COLO668 (cell line): ENCODE measurements at regions not wholly inside any gene's neighbourhood (a gene's known extent, or its start where the extent isn't known, plus 50 kb on each side); places are given as distances from the start of the nearest gene placed in this dataset.
"Not testable (repeated sequence)": the region's sequence is repeated elsewhere in the genome, so short reads cannot be mapped to it uniquely, and the experiment has no call there.

Experiments used
- DNase-seq: peaks from one replicate; lab custom pipeline; 2025; ENCODE audit not compliant: unreplicated experiment; lab: John Stamatoyannopoulos, UW

- no peak for DNase-seq
Measured at GRCh38 chr6:10343320-10343719, 71.6 kb downstream of the TFAP2A start.

GRCh38 chr6:10341605-10342004 is 73.3 kb downstream of the TFAP2A start:
- no peak for DNase-seq

DNA sequence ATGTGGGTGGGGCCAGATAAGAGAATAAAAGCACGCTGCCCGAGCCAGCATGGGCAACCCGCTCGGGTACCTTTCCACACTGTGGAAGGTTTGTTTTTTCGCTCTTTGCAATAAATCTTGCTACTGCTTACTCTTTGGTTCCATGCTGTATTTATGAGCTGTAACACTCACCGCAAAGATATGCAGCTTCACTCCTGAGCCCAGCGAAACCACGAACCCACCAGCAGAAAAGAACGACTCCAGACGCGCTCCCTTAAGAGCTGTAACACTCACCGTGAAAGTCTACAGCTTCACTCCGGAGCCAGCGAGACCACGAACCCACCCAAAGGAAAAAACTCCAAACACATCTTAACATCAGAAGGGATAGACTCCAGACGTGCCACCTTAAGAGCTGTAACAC is 76.7 kb downstream of the TFAP2A start:
- no peak for DNase-seq

- DNase-seq: not testable (repeated sequence)
Measured at GRCh38 chr6:10337376-10337775, 77.5 kb downstream of the TFAP2A start.

- DNase-seq: no peak
Measured at GRCh38 chr6:10332111-10332510, 82.8 kb downstream of the TFAP2A start.

GRCh38 chr6:10331334-10331968 is 83.4 kb downstream of the TFAP2A start:
- DNase-seq: no peak

DNA sequence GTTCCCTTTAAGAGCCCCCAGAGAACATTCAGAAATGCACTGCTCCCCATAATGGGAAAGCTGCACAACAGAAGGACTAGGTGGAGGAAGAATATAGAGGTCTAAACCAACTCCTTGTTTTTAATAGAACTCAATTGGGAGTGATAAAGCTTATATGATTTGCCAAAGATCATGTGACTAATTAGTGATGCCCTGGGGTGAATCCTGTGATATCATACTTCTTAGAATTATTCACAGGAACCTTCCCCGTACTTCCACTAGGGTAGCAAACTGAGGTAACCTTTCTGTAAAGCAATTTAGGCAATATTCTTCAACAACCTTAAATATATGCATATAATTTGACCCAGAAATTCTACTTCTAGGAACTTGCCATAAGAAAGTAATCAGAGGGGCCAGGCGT is 84.4 kb downstream of the TFAP2A start:
- DNase-seq: no peak

- DNase-seq: no peak
Measured at GRCh38 chr6:10323018-10323417, 91.9 kb downstream of the TFAP2A start.

DNA sequence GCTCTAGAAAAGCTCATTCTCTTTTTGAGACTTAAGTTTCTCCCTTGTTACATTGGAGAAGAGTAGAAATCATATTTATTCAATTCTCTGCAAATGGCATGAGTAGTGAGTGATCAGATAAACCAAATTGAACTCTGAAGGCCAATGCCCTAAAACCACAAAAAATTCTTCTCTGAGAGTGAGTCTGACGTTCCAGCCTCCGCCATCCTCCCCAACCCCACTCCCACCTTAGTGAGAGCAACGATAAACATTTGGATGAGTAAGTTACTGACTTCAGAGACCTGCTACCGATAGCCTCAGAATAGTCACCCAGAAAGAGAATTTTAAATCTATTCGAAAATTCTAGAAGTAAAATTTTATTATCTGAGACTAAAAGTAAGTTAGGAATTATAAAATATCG is 94.6 kb downstream of the TFAP2A start:
- no peak for DNase-seq

DNA sequence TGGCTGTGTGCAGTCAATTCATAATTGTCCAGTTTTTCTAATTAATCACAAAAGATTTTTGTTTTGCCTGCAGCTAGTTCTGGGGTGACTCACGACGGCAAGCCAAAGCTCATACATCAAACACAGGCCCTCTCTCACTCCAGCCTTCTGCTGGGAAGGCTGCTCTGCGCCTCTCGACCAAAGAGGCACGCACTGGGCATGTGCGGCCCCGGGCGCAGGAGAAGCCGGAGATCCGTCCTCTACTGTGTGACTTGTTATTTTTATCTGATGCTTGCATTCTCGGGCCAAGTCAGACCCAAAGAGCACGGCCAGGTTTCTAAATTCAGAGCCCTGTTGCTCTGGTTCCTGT is 98.5 kb downstream of the TFAP2A start:
- no peak for DNase-seq

- no peak for DNase-seq
Measured at GRCh38 chr6:10315658-10316372, 99.1 kb downstream of the TFAP2A start.

DNA sequence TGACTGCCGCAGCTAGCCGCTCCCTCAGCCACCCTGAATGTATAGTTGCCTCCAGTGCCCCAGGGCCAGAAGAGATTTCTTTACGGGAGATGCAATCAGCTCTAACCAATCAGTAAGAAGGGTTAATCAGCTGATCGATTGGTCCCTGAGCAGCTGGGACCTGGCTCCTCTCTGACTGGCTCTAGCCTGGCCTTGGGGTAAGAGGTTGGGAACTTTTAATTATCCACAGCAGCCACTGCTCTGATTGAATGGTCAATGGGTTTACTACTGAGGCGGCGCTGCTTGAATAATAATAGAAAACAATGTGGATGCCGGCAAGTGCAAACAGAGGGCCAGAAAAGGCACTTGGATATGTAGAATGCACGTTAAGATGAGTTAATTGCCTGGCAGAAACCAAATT is 99.8 kb downstream of the TFAP2A start:
- DNase-seq: no peak

DNA sequence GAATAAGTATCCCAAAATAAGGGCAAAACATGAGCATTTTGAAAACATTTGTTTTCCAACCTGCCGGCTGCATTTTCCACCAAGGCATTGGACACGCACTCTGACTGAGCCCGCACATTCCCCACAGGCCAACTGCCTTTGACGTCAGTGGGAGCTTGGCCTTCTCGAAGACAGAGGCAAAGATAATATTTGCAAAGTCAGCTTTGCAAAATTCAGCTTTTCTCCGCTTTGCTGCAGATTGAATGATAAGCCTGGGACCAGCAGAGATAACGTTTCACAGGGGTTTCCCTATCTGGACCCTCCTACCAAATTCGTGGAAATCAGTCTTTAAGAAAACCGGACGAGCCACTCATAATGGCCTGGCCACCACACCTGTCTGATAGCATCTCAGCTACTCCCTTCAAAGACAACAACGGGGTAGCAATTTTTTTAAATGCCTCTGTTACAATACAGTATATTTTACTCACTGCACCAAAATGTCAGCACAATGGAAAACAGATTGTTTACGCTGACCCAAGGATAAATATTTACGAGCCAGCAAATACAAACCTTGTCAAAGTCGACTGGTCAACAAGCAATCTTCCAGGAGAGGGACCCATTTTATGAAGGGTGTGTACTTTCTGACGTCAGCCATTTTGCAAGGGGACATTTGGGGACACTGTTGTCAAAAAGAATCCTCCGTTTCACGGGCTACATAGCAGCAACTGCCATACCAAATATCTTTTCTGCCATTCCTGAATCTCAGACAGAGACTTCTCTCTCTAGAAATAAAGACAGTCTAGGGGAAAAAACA is 100.5 kb downstream of the TFAP2A start:
- DNase-seq: no peak

GRCh38 chr6:10313799-10314162 is 101.1 kb downstream of the TFAP2A start:
- no peak for DNase-seq

DNA sequence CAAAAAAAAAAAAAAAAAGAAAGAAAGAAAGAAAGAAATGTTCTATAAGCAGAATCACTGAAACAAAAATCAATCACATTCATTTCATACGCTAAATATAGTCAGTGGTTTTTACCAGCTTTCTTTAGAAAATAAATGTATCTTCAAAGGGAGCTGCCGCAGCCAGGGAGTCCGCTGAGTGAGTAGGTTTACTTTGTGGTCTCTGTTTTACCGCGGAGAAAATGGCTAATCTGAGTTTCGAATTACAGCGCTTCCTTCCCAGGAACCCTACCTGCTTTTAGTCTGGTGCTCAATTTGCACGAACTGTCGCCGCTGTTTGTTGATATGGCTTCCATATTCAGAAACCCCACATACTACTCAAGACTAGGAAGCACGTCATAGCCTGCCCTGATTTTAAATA is 102.4 kb downstream of the TFAP2A start:
- DNase-seq: no peak

- not testable (repeated sequence) for DNase-seq
Measured at GRCh38 chr6:10311546-10312405, 103.1 kb downstream of the TFAP2A start.

GRCh38 chr6:10310826-10311225 is 104.0 kb downstream of the TFAP2A start:
- peak; percentile 58 for DNase-seq

DNA sequence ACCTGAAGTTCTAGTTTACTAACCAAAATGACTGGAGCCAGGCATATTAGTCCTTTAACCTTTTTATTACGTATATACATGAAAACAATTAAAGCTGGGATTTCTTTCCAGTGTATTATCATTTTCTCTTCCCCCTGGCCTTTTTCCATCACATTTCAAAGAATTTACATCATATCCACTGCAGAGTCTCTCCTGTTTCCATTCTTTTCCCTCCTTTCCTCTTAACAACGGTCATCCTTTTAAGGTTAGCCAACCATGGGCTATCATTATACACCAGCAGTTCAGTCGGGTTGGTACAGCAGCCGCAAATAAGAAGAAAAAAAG is 104.6 kb downstream of the TFAP2A start:
- no peak for DNase-seq

GRCh38 chr6:10309457-10310329 is 105.2 kb downstream of the TFAP2A start:
- DNase-seq: peak; percentile 4

- DNase-seq: no peak
Measured at GRCh38 chr6:10307476-10307875, 107.4 kb downstream of the TFAP2A start.
